Neural cell (in vitro differentiated cells): ENCODE measurements at regions not wholly inside any gene's neighbourhood (a gene's known extent, or its start where the extent isn't known, plus 50 kb on each side); places are given as distances from the start of the nearest gene placed in this dataset.

Experiments
- H2AFZ ChIP-seq: fragments of 200-600, 300-800 bp; sonication (generic), shearing (Covaris generic); 2 replicates; pipeline ENCODE4 v1.6.0; 2014; ENCODE audit warnings: low read depth, mild to moderate bottlenecking, antibody characterized with exemption, low read length, moderate library complexity
- H3F3A ChIP-seq: fragments of 200-600 bp; shearing (Covaris generic); 2 replicates; pipeline ENCODE4 v1.6.1; 2016; ENCODE audit warnings: mild to moderate bottlenecking, moderate library complexity, mixed read lengths, antibody characterized with exemption, low read length; ENCODE audit not compliant: insufficient read depth, poor library complexity, severe bottlenecking
- H3K27ac ChIP-seq: fragments of 200-600, 300-800 bp; sonication (generic), shearing (Covaris generic); 2 replicates; pipeline ENCODE4 v1.5.1; 2014; ENCODE audit warnings: mild to moderate bottlenecking, low read length, moderate library complexity
- H3K27me3 ChIP-seq: fragments of 300-800, 200-600 bp; sonication (generic), shearing (Covaris generic); 2 replicates; pipeline ENCODE4 v1.6.0; 2014; ENCODE audit warnings: mild to moderate bottlenecking, low read depth, low read length, moderate library complexity; ENCODE audit not compliant: insufficient read depth
- H3K36me3 ChIP-seq: fragments of 300-800, 200-600 bp; sonication (generic), shearing (Covaris generic); 2 replicates; pipeline ENCODE4 v1.5.1; 2014; ENCODE audit warnings: mild to moderate bottlenecking, antibody characterized with exemption, low read length, moderate library complexity; ENCODE audit not compliant: insufficient read depth
- H3K4me2 ChIP-seq: fragments of 300-800, 200-600 bp; sonication (generic), shearing (Covaris generic); 2 replicates; pipeline ENCODE4 v1.6.0; 2014; ENCODE audit warnings: mild to moderate bottlenecking, low read length
- H3K4me3 ChIP-seq: fragments of 300-800, 200-600 bp; sonication (generic), shearing (Covaris generic); 2 replicates; pipeline ENCODE4 v1.5.1; 2014; ENCODE audit warnings: mild to moderate bottlenecking, low read length, moderate library complexity
- H3K79me2 ChIP-seq: fragments of 200-600 bp; shearing (Covaris generic); replicated peaks from 2 replicates; pipeline ENCODE4 v1.6.0; 2014; ENCODE audit warnings: mild to moderate bottlenecking, low read length, moderate library complexity; ENCODE audit not compliant: insufficient read depth
- H3K9ac ChIP-seq: fragments of 300-800, 200-600 bp; sonication (generic), shearing (Covaris generic); 2 replicates; pipeline ENCODE4 v1.6.1; 2016; ENCODE audit warnings: mild to moderate bottlenecking, low read length, mixed read lengths
- H3K9me2 ChIP-seq: fragments of 200-600 bp; shearing (Covaris generic); 2 replicates; pipeline ENCODE4 v1.6.1; 2016; ENCODE audit warnings: mild to moderate bottlenecking, low read length, mixed read lengths; ENCODE audit not compliant: insufficient read depth
- H3K9me3 ChIP-seq: fragments of 200-600, 300-800 bp; sonication (generic), shearing (Covaris generic); 2 replicates; pipeline ENCODE4 v1.6.1; 2016; ENCODE audit warnings: mild to moderate bottlenecking, mixed run types, low read length, moderate library complexity, mixed read lengths
- H4K20me1 ChIP-seq: fragments of 200-600 bp; shearing (Covaris generic); 2 replicates; pipeline ENCODE4 v1.6.1; 2016; ENCODE audit warnings: mild to moderate bottlenecking, mixed run types; ENCODE audit not compliant: insufficient read depth
- EP300 ChIP-seq: fragments of 450-650 bp; conservative IDR thresholded peaks from 2 replicates; pipeline ENCODE4 v1.6.1; 2014; ENCODE audit warnings: antibody characterized with exemption, mild to moderate bottlenecking, moderate library complexity; ENCODE audit not compliant: poor library complexity, severe bottlenecking
- EZH2 ChIP-seq: fragments of 200-600, 300-800 bp; shearing (Covaris generic), sonication (generic); IDR thresholded peaks from 2 replicates; pipeline ENCODE4 v1.6.1; 2014; ENCODE audit warnings: antibody characterized with exemption, low read length, borderline replicate concordance, mild to moderate bottlenecking; ENCODE audit not compliant: insufficient read depth, poor library complexity, severe bottlenecking
- MXI1 ChIP-seq: fragments of 450-650 bp; conservative IDR thresholded peaks from 2 replicates; pipeline ENCODE4 v1.6.1; 2014; ENCODE audit warnings: antibody characterized with exemption, mild to moderate bottlenecking; ENCODE audit not compliant: poor library complexity, severe bottlenecking
- POLR2AphosphoS5 ChIP-seq: IDR thresholded peaks from 2 replicates; pipeline ENCODE4 v1.6.1; 2012
- RAD21 ChIP-seq: fragments of 450-650 bp; conservative IDR thresholded peaks from 2 replicates; pipeline ENCODE4 v1.6.1; 2014; ENCODE audit warnings: antibody characterized with exemption, mild to moderate bottlenecking, moderate library complexity
- REST ChIP-seq: IDR thresholded peaks from 2 replicates; pipeline ENCODE4 v1.6.1; 2012; ENCODE audit warnings: borderline replicate concordance
- TAF1 ChIP-seq: IDR thresholded peaks from 2 replicates; pipeline ENCODE4 v1.6.1; 2012; ENCODE audit warnings: low read depth
- TF ChIP-seq, protein P1 (sequence below): fragments of 450-650 bp; IDR thresholded peaks from 2 replicates; pipeline ENCODE4 v1.5.1; 2014; ENCODE audit warnings: antibody characterized with exemption, mild to moderate bottlenecking, moderate library complexity; ENCODE audit not compliant: poor library complexity, severe bottlenecking

- H3K9me2 ChIP-seq = no peaks in the 10 kb centered on the region
- no peak overlapping the region for H3K9ac ChIP-seq
- H3K36me3 ChIP-seq = no peaks in the 10 kb centered on the region
- no peak overlapping the region for H3K27ac ChIP-seq
- no peaks in the 10 kb centered on the region for H3K9me3 ChIP-seq
- H3K27me3 ChIP-seq = no peaks in the 10 kb centered on the region
- no peak overlapping the region for H2AFZ ChIP-seq
- no peak overlapping the region for H3K4me2 ChIP-seq
- H4K20me1 ChIP-seq = no peaks in the 10 kb centered on the region
- TF ChIP-seq, protein P1, sequence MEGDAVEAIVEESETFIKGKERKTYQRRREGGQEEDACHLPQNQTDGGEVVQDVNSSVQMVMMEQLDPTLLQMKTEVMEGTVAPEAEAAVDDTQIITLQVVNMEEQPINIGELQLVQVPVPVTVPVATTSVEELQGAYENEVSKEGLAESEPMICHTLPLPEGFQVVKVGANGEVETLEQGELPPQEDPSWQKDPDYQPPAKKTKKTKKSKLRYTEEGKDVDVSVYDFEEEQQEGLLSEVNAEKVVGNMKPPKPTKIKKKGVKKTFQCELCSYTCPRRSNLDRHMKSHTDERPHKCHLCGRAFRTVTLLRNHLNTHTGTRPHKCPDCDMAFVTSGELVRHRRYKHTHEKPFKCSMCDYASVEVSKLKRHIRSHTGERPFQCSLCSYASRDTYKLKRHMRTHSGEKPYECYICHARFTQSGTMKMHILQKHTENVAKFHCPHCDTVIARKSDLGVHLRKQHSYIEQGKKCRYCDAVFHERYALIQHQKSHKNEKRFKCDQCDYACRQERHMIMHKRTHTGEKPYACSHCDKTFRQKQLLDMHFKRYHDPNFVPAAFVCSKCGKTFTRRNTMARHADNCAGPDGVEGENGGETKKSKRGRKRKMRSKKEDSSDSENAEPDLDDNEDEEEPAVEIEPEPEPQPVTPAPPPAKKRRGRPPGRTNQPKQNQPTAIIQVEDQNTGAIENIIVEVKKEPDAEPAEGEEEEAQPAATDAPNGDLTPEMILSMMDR = no peak
- TF ChIP-seq RAD21 (no peak), POLR2AphosphoS5 (no peak), EP300 (no peak), EZH2 (no peak), REST (no peak), MXI1 (no peak)
- H3F3A ChIP-seq = no peaks in the 10 kb centered on the region
- H3K79me2 ChIP-seq = no peaks in the 10 kb centered on the region
- H3K4me3 ChIP-seq = no peak overlapping the region
Observed at GRCh38 chr3:41095702-41096101, 103.6 kb upstream of the CTNNB1 start.

DNA sequence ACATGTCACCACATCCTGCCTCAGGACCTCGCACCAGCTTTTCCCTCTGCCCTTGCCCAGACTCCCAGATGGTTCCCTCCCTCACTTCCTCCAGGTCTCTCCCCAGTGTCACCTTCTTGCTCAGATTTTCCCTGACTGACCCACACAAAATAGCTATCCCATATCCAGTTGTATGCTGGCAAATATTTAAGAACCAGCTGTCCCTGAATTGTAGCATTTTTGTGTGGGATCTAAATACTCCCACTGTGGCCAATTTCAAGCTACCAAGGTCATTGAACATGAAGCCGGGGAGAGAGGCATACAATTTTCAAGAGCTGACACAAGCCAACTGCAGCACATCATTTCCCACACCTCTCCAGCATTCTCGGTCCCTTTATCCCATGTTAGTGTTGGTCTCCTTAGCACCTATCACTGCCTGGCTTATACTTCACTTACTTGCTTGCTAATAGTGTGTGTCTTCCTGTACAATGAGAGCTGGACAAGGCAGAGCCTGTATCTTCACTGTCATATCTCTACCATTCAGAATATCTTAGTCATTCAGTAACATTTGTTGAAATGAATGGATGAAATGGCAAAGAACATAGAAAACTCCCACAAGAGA is 101.3 kb upstream of the CTNNB1 start:
- H3K27me3 ChIP-seq = no peaks in the 10 kb centered on the region
- no peak overlapping the region for H2AFZ ChIP-seq
- H3K36me3 ChIP-seq = no peaks in the 10 kb centered on the region
- no peak overlapping the region for H3K4me2 ChIP-seq
- H3K9ac ChIP-seq = no peak overlapping the region
- H3K4me3 ChIP-seq = no peak overlapping the region
- H3K79me2 ChIP-seq = no peaks in the 10 kb centered on the region
- H4K20me1 ChIP-seq = no peaks in the 10 kb centered on the region
- no peak overlapping the region for H3K27ac ChIP-seq
- no peaks in the 10 kb centered on the region for H3F3A ChIP-seq
- H3K9me2 ChIP-seq = no peaks in the 10 kb centered on the region
- H3K9me3 ChIP-seq = no peaks in the 10 kb centered on the region
- no peak for TF ChIP-seq TAF1
- TF ChIP-seq MXI1 = no peak
- no peak for TF ChIP-seq EP300
- TF ChIP-seq, protein P1 = no peak
- TF ChIP-seq POLR2AphosphoS5 = no peak
